ENCODE measurements at regions not wholly inside any gene's neighbourhood (a gene's known extent, or its start where the extent isn't known, plus 50 kb on each side); places are given as distances from the start of the nearest gene placed in this dataset.

- no peak for DNase-seq (ENCODE audit: low spot score)
These were observed 1617.4 kb upstream of the ACVR2A start for GRCh38 chr2:146227152-146228019.

- DNase-seq (ENCODE audit: low spot score) = no peak
These were observed 1618.8 kb upstream of the ACVR2A start for GRCh38 chr2:146226077-146226476.

- no peak for DNase-seq (ENCODE audit: low spot score)
These were observed 1623.0 kb upstream of the ACVR2A start for GRCh38 chr2:146221826-146222225.

GRCh38 chr2:146220957-146221356, 1623.9 kb upstream of the ACVR2A start:
- no peak for DNase-seq (ENCODE audit: low spot score)

GRCh38 chr2:146214394-146214929, 1630.4 kb upstream of the ACVR2A start:
- no peak for DNase-seq (ENCODE audit: low spot score)

GRCh38 chr2:146213674-146214073, 1631.2 kb upstream of the ACVR2A start:
- DNase-seq (ENCODE audit: low spot score) = no peak

- DNase-seq (ENCODE audit: low spot score) = no peak
These were observed 1632.2 kb upstream of the ACVR2A start for GRCh38 chr2:146212602-146213001.

- no peak for DNase-seq (ENCODE audit: low spot score)
These were observed 1635.0 kb upstream of the ACVR2A start for GRCh38 chr2:146209842-146210275.

GRCh38 chr2:146207901-146208300, 1636.9 kb upstream of the ACVR2A start:
- no peak for DNase-seq (ENCODE audit: low spot score)

- DNase-seq (ENCODE audit: low spot score) = no peak
These were observed 1637.4 kb upstream of the ACVR2A start for GRCh38 chr2:146207417-146207816.

- no peak for DNase-seq (ENCODE audit: low spot score)
These were observed 1641.7 kb upstream of the ACVR2A start for GRCh38 chr2:146203064-146203624.

GRCh38 chr2:146193619-146194018, 1651.2 kb upstream of the ACVR2A start:
- no peak for DNase-seq (ENCODE audit: low spot score)

- DNase-seq (ENCODE audit: low spot score) = no peak
These were observed 1655.3 kb upstream of the ACVR2A start for GRCh38 chr2:146189541-146189940.

GRCh38 chr2:146173934-146174333, 1654.0 kb upstream of the ZEB2 start:
- DNase-seq (ENCODE audit: low spot score) = no peak

- DNase-seq (ENCODE audit: low spot score) = no peak
These were observed 1641.5 kb upstream of the ZEB2 start for GRCh38 chr2:146161256-146161882.

- no peak for DNase-seq (ENCODE audit: low spot score)
These were observed 1638.3 kb upstream of the ZEB2 start for GRCh38 chr2:146158072-146158674.

GRCh38 chr2:146147448-146148012, 1627.6 kb upstream of the ZEB2 start:
- DNase-seq (ENCODE audit: low spot score) = no peak

- no peak for DNase-seq (ENCODE audit: low spot score)
These were observed 1624.1 kb upstream of the ZEB2 start for GRCh38 chr2:146143971-146144370.

GRCh38 chr2:146138820-146139219, 1618.9 kb upstream of the ZEB2 start:
- DNase-seq (ENCODE audit: low spot score) = no peak

- DNase-seq (ENCODE audit: low spot score) = no peak
These were observed 1615.3 kb upstream of the ZEB2 start for GRCh38 chr2:146135245-146135644.

GRCh38 chr2:146131785-146132184, 1611.9 kb upstream of the ZEB2 start:
- DNase-seq (ENCODE audit: low spot score) = no peak

- DNase-seq (ENCODE audit: low spot score) = no peak
These were observed 1611.1 kb upstream of the ZEB2 start for GRCh38 chr2:146131048-146131447.
